Gastrocnemius medialis (tissue), 4 donors: ENCODE measurements at regions not wholly inside any gene's neighbourhood (a gene's known extent, or its start where the extent isn't known, plus 50 kb on each side); places are given as distances from the start of the nearest gene placed in this dataset.

ENCODE experiments used
- ATAC-seq, 2 donors: fragments of 150-250 bp; one replicate each; pipeline ENCODE4 v1.9.1; 2016
- DNase-seq, 2 donors: peaks; one replicate each; pipeline ENCODE4 v3.0.0-alpha.2; 2019
- H3K27ac ChIP-seq, 4 donors: fragments of 200-600 bp; sonication (generic); 1 replicate in 1 of 4; 2 replicates in 3 of 4; pipeline ENCODE4 v1.5.1; 2016 to 2018; ENCODE audit warnings: mild to moderate bottlenecking in 2 of 4, moderate library complexity in 1 of 4
- H3K27me3 ChIP-seq, 3 donors: fragments of 200-600 bp; sonication (generic) in 2 of 3; 1 replicate in 1 of 3; 2 replicates in 2 of 3; pipeline versions ENCODE4 v1.5.1 to v1.6.0; 2016 to 2019; ENCODE audit warnings: mild to moderate bottlenecking in 1 of 3, moderate library complexity in 1 of 3
- H3K36me3 ChIP-seq, 2 donors: fragments of 200-600 bp; sonication (generic) in 1 of 2; one replicate each; pipeline ENCODE4 v1.5.1; 2017 to 2018
- H3K4me1 ChIP-seq, 2 donors: fragments of 200-600 bp; sonication (generic) in 1 of 2; one replicate each; pipeline ENCODE4 v1.5.1; 2016 to 2017; ENCODE audit warnings: mild to moderate bottlenecking in 2 of 2
- H3K4me3 ChIP-seq, 4 donors: fragments of 200-600 bp; sonication (generic) in 3 of 4; 1 replicate in 1 of 4; 2 replicates in 3 of 4; pipeline ENCODE4 v1.5.1; 2016 to 2019; ENCODE audit warnings: mild to moderate bottlenecking in 2 of 4
- H3K9me3 ChIP-seq, 3 donors: fragments of 200-600 bp; sonication (generic) in 2 of 3; 1 replicate in 1 of 3; 2 replicates in 2 of 3; pipeline ENCODE4 v1.5.1; 2016 to 2019
- POLR2A ChIP-seq, 2 donors: fragments of 450-650 bp; IDR thresholded peaks; one replicate each; pipeline ENCODE4 v1.6.1; 2017; ENCODE audit warnings: antibody characterized with exemption in 2 of 2, mild to moderate bottlenecking in 2 of 2, moderate library complexity in 2 of 2
- in situ Hi-C, 4 donors: fragments of 200-750 bp; cut with MboI; loops; one replicate each; pipeline versions ENCODE4 v1.15.0 to v1.8.0; 2017; ENCODE audit warnings: low sequenced_read_pairs in 4 of 4
- intact Hi-C: fragments of 100-400 bp; cut with DNase I; formaldehyde crosslinking; loops from one replicate; pipeline ENCODE4 v1.15.1; 2023; ENCODE audit warnings: low total_unique reads
- TF ChIP-seq, protein P1 (sequence below), 5 experiments: fragments of 450-650 bp in 3 of 5; fragments of 200-600 bp in 2 of 5; sonication (generic) in 2 of 5; IDR thresholded peaks in 4 of 5; conservative IDR thresholded peaks in 1 of 5; 1 replicate in 4 of 5; 2 replicates in 1 of 5; pipeline ENCODE4 v1.5.1; 2016 to 2019; ENCODE audit warnings: antibody characterized with exemption in 5 of 5, mild to moderate bottlenecking in 3 of 5, moderate library complexity in 3 of 5

DNA sequence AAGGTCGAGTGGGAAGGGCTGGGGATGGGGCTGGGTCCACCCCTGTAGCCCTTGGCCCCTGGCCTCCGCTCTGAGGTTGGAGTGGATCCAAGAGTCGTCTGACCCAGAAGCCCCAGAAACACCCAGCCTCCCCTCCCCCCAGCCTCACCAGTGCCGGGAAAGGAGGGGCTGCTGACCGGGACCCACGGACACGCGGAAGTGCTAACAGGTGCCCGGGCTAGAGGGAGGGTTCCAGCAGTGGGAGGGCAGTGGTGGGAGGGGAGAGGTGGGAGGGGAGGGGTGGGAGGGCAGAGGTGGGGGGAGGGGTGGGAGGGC lies 131.8 kb upstream of the NKX1-1 start:
- Histone ChIP-seq H3K36me3 (no peaks in the 10 kb centered on the region), H3K4me3 (no peak overlapping the region), H3K9me3 (no peaks in the 10 kb centered on the region), H3K27me3 (peaks cover 12 to 19% (median 15%) of the 10 kb centered on the region in 3 donors), H3K4me1 (no peaks in the 10 kb centered on the region), H3K27ac (no peak overlapping the region)
- intact Hi-C loops (no loop called here), in situ Hi-C loops (no loop called here)
- DNase-seq: no peak
- TF ChIP-seq, protein P1, sequence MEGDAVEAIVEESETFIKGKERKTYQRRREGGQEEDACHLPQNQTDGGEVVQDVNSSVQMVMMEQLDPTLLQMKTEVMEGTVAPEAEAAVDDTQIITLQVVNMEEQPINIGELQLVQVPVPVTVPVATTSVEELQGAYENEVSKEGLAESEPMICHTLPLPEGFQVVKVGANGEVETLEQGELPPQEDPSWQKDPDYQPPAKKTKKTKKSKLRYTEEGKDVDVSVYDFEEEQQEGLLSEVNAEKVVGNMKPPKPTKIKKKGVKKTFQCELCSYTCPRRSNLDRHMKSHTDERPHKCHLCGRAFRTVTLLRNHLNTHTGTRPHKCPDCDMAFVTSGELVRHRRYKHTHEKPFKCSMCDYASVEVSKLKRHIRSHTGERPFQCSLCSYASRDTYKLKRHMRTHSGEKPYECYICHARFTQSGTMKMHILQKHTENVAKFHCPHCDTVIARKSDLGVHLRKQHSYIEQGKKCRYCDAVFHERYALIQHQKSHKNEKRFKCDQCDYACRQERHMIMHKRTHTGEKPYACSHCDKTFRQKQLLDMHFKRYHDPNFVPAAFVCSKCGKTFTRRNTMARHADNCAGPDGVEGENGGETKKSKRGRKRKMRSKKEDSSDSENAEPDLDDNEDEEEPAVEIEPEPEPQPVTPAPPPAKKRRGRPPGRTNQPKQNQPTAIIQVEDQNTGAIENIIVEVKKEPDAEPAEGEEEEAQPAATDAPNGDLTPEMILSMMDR (IDR thresholded peaks at IDR 0.05 in 4 of 5, conservative IDR thresholded peaks at IDR 0.05 in 1 of 5): no peak
- TF ChIP-seq POLR2A (IDR thresholded peaks at IDR 0.05): no peak
- ATAC-seq: no peak

DNA sequence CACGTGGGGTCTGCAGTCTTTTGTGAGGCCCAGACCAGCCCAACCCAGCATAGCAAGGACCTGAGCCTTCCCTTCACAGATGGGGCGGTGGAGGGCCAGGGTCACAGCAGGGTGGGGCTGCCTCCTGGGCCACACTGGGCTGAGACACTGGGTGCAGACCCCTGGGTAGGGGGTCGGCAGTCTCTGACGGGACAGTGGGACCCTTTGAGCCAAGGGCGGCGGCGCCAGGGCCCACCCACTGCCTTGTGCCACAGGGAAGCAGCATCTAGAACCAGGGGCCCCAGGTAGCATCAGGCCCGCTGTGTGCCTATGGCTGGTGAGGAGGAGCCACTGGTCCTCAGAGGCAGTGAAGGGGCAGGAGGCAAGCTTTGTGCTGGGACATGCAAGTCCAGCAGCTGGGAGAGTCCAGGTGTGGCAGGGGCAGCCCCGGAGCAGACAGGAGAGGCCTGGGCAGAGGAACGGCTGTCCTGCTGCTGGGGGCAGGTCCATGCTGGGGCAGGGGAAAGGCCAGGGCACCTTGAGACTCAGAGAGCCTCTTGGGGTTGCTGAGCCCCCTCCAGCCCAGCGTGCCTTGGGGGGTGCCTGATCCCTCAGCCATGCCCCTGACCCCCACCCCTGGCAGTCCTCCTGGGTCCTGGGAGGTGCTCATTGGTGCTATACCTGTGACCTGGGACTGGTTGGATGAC lies 131.3 kb upstream of the NKX1-1 start:
- intact Hi-C loops (no loop called here), in situ Hi-C loops (no loop called here)
- H3K4me1 ChIP-seq: no peaks in the 10 kb centered on the region
- no peaks in the 10 kb centered on the region for H3K36me3 ChIP-seq
- peaks cover 12 to 24% (median 20%) of the 10 kb centered on the region in 3 donors for H3K27me3 ChIP-seq
- DNase-seq: no peak
- H3K27ac ChIP-seq: no peak overlapping the region
- TF ChIP-seq, protein P1 (IDR thresholded peaks at IDR 0.05 in 4 of 5, conservative IDR thresholded peaks at IDR 0.05 in 1 of 5): no peak
- no peak for TF ChIP-seq POLR2A (IDR thresholded peaks at IDR 0.05)
- H3K4me3 ChIP-seq: no peak overlapping the region
- no peaks in the 10 kb centered on the region for H3K9me3 ChIP-seq
- no peak for ATAC-seq

DNA sequence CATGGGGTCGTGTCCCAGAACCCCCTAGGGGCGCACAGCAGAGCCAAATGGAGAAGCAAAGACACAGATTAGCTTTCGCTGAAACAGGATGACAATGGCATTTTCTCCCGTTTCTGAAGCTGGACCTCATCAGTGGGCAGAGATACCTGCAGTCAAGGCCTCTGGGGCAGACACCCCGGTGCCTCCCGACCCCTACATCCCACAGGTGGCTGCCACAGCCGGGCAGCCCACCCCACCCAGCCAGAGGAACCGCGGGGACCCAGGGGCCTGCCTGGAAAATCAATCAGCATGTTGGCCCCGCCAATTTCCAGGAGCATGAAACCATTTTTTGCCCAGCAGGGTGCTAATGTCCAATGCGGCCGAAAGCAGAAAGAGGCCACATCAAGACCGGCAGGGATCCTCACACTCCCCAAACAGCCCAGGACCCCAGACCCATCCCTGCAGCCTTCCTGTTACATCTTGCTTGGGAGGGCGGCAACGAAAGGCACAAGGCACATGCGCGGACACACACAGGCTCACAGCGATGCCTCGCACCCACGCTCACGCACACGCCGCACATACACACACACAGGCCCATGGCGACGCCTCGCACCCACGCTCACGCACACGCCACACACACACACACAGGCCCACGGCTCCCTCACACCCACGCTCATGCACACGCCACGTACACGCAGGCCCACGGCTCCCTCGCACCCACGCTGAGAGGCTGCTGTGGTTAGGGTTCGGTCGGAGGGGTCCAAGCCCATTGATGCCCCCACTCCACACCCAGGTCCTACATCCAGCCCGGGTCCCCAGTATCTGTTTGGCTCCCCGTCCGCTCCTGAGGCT lies 130.6 kb upstream of the NKX1-1 start:
- H3K36me3 ChIP-seq: no peaks in the 10 kb centered on the region
- no peak overlapping the region for H3K27ac ChIP-seq
- H3K9me3 ChIP-seq: no peaks in the 10 kb centered on the region
- H3K27me3 ChIP-seq: peaks cover 15 to 29% (median 19%) of the 10 kb centered on the region in 3 donors
- TF ChIP-seq, protein P1 (IDR thresholded peaks at IDR 0.05 in 4 of 5, conservative IDR thresholded peaks at IDR 0.05 in 1 of 5): no peak
- TF ChIP-seq POLR2A (IDR thresholded peaks at IDR 0.05): no peak
- intact Hi-C loops (no loop called here), in situ Hi-C loops (no loop called here)
- no peaks in the 10 kb centered on the region for H3K4me1 ChIP-seq
- DNase-seq: no peak
- ATAC-seq: no peak
- no peak overlapping the region for H3K4me3 ChIP-seq

DNA sequence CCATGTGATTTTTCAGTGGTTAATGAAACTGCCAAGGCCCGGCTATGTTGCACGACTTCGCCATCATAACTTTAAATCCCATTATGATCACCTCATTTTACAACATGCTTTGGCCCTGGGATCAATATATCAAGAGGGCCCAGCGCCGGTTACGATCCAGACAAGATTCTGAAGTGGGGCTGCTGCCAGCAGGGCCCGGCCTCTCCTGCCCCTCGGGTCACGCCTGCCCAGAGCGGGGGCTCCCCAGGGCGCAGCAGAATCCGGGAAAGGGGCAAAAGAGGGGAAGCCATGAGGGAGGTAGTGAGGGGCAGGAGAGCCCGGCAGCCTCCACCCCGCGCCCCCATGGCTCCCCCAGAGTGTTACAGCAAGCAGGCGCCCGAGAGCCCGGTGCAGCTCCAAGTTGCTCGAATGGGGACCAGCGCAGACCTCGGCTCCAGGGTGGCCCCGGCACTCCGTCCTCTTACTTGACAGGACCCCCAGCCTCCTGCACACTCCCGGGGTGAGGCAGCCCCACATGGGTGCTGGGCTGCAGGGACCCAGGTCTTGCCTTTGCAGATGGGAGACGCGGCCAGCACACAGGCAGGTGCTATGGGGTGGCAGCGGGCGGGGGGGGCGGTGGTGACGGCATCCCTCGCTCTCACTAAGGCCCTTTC lies 129.8 kb upstream of the NKX1-1 start:
- Histone ChIP-seq H3K27ac (no peak overlapping the region), H3K9me3 (no peaks in the 10 kb centered on the region)
- in situ Hi-C loops: no loop called here

More for the DNA sequence above, 129.8 kb upstream of the NKX1-1 start:
- H3K27me3 ChIP-seq: peaks cover 19 to 35% (median 19%) of the 10 kb centered on the region in 3 donors
- intact Hi-C loops: no loop called here
- TF ChIP-seq, protein P1 (IDR thresholded peaks at IDR 0.05 in 4 of 5, conservative IDR thresholded peaks at IDR 0.05 in 1 of 5): no peak
- TF ChIP-seq POLR2A (IDR thresholded peaks at IDR 0.05): no peak
- H3K36me3 ChIP-seq: no peaks in the 10 kb centered on the region
- no peaks in the 10 kb centered on the region for H3K4me1 ChIP-seq
- ATAC-seq (no peak), DNase-seq (no peak)
- no peak overlapping the region for H3K4me3 ChIP-seq
